IPS-18c (cell line): ENCODE measurements at regions not wholly inside any gene's neighbourhood (a gene's known extent, or its start where the extent isn't known, plus 50 kb on each side); places are given as distances from the start of the nearest gene placed in this dataset.
A peak's percentile ranks its signal among the peaks of the same experiment; 100 is the strongest.

ENCODE experiments used
- H3K4me3 ChIP-seq: 2 replicates; pipeline ENCODE4 v1.7.0; 2013; ENCODE audit warnings: low read depth, mild to moderate bottlenecking, low read length, moderate library complexity; ENCODE audit not compliant: insufficient read depth
- H3K9me3 ChIP-seq: one replicate; pipeline ENCODE4 v1.6.1; 2013; ENCODE audit warnings: mild to moderate bottlenecking, low read length, moderate library complexity; ENCODE audit not compliant: control insufficient read depth, insufficient read depth

- Histone ChIP-seq H3K4me3 (no peak overlapping the region), H3K9me3 (peaks cover 2% of the 10 kb centered on the region)
Observed at GRCh38 chr5:14061106-14061505, 82.0 kb upstream of the TRIO start.

GRCh38 chr5:14060218-14060617 is 82.9 kb upstream of the TRIO start:
- H3K4me3 ChIP-seq, result no peak overlapping the region
- H3K9me3 ChIP-seq, result peaks cover 3% of the 10 kb centered on the region

DNA sequence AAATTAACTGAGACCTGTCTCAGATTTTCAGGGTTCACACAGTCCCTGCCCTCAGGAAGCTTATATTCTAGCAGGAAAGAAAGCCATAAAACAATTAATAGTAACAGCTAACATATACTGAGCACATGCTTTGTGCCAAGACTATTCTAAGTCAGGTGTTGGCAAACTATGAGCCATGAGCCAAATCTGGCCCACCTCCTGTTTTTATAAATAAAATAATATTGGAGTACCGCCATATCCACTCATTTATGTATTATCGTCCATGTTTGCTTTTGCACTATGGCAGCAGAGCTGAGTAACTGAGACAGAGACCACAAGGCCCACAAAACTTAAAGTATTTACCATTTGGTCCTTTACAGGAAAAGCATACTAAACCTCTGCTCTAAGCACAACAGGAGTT is 83.3 kb upstream of the TRIO start:
- peaks cover 3% of the 10 kb centered on the region for H3K9me3 ChIP-seq
- no peak overlapping the region for H3K4me3 ChIP-seq

DNA sequence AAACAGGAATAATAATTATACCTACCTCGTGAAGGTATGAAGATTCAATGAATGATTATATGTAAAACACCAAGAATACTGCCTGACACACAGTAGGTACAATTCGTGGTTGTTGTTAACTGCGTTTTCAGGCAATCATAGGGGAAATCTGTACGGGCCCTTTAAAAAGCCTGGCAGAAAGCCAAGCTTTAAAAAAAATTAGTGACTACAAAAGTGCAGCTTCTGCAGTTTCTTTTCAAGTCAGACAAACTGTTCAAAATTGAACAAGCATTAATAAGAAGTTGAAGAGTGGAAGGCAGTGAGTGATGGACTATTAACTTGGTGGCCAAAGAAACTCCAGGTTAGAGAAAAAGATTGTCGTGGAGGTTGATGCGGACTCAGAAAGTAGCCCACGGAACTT is 85.9 kb upstream of the TRIO start:
- H3K9me3 ChIP-seq, result peaks cover 3% of the 10 kb centered on the region
- H3K4me3 ChIP-seq, result no peak overlapping the region

- no peak overlapping the region for H3K4me3 ChIP-seq
Observed at GRCh38 chr5:14056039-14056438, 87.1 kb upstream of the TRIO start.

DNA sequence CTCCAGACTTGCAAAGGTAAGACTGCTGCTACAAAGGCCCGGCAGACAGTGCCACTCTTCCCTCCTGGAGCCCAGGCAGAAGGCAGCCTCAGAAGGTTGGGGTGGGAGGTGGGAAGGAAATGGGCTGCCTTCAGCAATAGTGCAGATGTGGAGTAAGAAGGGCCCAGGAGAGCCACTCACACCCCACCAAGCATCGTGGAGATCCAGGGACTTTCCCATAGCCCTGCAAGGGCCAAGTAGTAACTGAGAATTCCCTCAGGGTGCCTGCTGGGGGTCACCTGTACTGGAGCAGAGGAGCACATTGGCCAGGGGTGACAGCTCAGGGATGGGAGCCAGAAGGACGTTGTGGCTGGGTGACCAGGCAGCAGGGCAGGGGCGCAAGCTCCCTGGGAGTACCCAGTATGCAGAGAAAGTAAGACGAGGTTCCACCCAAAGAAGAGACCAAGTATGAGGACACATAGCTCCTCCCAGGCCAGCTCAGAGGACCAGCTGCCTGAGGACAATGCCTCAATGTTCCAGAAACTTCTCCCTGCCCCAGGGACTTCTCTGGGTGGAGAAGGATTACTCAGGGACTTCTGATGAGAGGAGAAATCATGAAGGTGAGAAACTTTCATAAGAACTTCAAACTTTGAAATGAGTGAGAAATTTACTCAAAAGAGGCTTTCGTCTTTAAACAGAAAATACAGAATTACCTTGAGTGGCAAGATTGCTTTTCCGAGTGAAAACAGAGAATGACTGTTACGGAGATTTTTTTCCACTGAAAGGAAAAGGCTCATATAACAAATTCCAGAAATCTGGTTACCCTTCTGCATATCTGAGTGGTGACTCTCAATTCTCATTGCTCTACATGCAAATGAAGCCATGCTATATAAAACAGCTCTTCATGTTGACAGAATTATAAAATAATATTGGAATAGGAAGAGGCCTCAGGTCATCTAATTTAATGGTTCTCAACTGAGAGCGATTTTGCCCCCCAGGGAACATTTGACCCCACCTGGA is 87.9 kb upstream of the TRIO start:
- H3K4me3 ChIP-seq, result no peak overlapping the region

More at GRCh38 chr5:14056039-14056438, 87.1 kb upstream of the TRIO start:
- H3K9me3 ChIP-seq, result peaks cover 3% of the 10 kb centered on the region

DNA sequence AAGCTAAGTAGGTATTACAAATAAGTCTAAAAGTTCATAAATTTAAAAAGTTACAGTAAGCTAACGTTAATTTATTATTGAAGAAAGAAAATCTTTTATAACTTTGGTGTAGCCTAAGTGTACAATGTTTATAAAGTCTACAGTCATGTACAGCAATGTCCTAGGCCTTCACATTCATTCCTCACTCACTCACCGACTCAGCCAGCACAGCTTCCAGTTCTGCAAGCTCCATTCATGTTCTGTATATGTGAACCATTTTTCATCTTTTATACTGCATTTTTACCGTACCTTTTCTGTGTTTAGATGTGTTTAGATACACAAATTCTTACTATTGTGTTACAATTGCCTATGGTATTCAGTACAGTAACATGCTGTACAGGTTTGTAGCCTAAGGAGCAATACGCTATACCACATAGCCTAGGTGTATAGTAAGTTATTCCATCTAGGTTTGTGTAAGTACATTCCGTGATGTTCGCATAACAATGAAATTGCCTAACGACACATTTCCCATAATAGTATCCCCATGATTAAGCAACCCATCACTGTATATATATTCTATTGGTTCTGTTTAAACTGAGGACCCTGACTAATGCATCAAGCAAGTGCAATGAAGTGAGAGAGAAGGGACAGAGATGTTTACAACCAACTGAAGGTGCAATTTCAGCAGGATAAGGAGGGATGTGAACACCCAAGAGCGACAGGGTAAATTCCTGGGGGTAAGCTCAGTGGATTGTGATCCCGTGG is 88.9 kb upstream of the TRIO start:
- Histone ChIP-seq H3K9me3 (peaks cover 3% of the 10 kb centered on the region), H3K4me3 (no peak overlapping the region)

More for the DNA sequence above, 87.9 kb upstream of the TRIO start:
- peaks cover 3% of the 10 kb centered on the region for H3K9me3 ChIP-seq

DNA sequence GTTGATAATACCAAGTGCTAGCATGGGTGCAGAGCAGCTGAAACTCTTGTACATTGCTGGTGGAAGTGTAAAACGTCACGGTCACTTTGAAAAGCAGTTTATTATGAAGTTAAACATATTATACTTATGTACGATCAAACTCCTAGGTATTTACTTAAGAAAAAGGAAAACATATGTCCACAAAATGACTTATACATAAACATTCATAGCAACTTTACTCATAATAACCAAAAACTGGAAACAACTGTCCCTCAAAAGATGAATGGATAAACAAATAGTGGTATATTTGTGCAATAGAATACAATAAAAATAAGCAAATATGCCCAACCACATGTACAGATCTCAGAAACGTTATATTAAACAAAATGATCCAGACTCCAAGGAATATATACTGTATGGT is 92.3 kb upstream of the TRIO start:
- no peaks in the 10 kb centered on the region for H3K9me3 ChIP-seq
- no peak overlapping the region for H3K4me3 ChIP-seq

DNA sequence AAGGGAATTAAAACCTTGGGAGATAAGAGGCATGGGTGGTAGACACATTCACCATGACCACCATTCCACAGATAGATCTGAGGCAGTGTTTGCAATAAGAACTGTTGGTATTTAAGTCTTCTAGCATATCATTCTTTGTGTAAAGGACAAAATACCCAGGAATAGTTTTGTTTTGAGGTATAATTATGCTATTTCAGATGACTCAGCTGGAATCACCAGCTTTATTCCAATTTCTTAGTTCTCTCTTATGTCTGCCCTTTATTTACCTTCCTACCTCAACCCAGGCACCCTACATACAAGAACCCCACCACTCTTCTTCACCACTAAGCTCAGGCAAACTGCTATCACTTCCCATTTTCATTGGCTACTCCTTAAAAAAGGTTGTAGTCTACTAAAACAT is 94.7 kb upstream of the TRIO start:
- no peaks in the 10 kb centered on the region for H3K9me3 ChIP-seq
- no peak overlapping the region for H3K4me3 ChIP-seq

DNA sequence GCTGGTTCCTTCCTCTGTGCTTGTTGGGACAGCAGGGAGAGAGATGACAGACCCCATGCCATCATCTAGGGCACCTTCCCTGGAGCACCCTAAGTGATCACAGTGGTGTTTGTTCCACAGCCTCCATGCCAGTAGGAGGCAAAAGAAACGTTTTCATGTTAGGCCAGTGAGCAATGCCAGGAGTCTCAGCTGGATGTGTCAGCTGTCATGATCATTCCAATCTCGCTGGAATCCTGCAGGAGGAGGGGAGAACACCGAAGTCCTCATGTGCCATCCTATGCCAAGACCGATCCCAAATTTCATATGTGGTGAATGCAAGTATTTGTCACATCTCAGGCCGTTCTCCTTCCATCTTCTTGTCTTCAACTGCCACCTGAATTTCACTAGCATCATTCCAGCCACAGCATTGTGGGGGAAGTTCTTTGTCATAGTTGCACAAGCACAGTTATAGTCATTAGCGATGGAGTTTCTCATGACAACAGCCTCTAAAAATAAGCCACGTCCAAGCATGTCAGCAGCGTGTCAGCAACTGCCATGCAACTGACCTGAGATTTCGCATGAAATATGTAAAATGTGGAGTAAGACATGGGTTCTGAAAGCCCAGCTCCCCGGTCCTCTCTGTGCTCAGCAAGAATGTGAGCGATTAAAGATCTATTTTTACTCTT is 97.2 kb upstream of the DNAH5 start:
- Histone ChIP-seq H3K9me3 (no peaks in the 10 kb centered on the region), H3K4me3 (no peak overlapping the region)

DNA sequence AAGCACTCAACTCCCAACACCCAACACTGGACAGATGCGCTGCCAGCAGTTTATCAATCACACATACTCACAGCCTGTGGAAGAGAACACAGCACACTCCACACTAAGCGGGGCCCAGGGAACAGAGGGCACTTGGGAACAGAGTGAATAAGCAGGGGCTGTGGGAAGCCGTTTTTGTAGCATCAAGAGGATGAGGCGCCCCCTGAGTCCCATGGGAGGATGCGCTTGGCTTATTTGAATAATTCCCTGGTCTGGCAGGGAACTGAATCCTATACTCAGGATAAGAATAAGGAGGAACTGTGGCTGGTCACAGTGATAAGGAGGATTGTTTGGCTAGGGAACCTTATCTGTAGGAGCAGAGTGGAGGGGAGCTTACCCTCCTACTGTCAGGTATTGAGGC is 96.1 kb upstream of the DNAH5 start:
- Histone ChIP-seq H3K9me3 (no peaks in the 10 kb centered on the region), H3K4me3 (no peak overlapping the region)

GRCh38 chr5:14039576-14039975 is 95.1 kb upstream of the DNAH5 start:
- Histone ChIP-seq H3K9me3 (no peaks in the 10 kb centered on the region), H3K4me3 (no peak overlapping the region)

GRCh38 chr5:14039063-14039462 is 94.6 kb upstream of the DNAH5 start:
- Histone ChIP-seq H3K4me3 (no peak overlapping the region), H3K9me3 (no peaks in the 10 kb centered on the region)

DNA sequence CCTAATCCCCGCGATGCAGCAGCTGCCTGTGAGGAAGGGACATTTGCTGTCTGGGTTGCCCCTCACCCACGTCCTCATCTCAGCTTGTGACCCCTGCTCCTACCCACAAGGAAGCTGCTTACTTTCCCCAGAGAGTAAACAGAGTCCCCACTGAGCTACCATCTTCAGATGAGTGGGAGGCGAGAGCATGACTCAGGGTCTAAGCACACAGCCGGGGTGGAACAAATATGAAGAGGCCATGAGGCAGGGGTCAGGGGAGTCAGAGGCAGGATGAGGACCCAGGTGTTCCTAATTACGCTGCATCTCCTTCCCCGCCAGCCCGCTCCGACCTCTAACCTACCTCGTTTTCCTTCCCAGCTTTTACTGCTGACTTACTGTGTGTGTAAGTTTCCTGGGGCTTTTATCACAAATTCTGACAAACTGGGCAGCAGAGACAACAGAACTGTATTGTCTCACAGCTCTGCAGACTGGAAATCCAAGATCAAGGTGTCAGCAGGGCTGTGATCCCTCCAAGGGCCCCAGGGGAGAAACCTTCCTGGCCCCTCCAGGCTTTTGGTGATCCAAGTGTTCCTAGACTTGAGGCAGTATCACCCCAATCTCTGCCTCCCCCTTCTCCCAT is 94.0 kb upstream of the DNAH5 start:
- Histone ChIP-seq H3K4me3 (no peak overlapping the region), H3K9me3 (no peaks in the 10 kb centered on the region)

DNA sequence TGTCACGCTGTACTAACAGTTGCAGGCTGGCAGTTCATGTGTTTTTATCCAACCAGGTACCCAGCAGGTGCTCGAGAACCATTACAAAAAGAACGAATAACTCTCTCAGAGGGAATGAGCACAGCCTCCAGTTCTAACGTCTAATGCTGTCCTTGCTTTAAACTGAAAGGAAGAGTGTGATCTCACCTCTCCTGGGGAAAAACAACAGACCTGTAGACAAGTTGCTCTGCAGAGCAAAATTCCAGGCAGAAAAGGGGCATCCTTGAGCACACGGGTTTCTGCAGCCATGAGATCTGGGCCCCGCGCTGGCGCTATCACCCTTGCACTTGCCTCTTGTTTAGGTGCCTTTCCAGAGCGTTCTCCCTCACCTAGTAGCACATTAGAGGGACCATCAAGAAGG is 92.5 kb upstream of the DNAH5 start:
- Histone ChIP-seq H3K4me3 (peak overlapping the region; percentile 5; the same call in 1 of the 2 replicates), H3K9me3 (no peaks in the 10 kb centered on the region)

- no peaks in the 10 kb centered on the region for H3K9me3 ChIP-seq
- H3K4me3 ChIP-seq, result peak overlapping the region; percentile 5; the same call in 1 of the 2 replicates
Observed at GRCh38 chr5:14036514-14036913, 92.0 kb upstream of the DNAH5 start.

GRCh38 chr5:14035859-14036503 is 91.5 kb upstream of the DNAH5 start:
- H3K9me3 ChIP-seq, result no peaks in the 10 kb centered on the region
- peak overlapping the region; percentile 5; the same call in 1 of the 2 replicates for H3K4me3 ChIP-seq
